ENCODE measurements at regions not wholly inside any gene's neighbourhood (a gene's known extent, or its start where the extent isn't known, plus 50 kb on each side); places are given as distances from the start of the nearest gene placed in this dataset.

- no peak overlapping the region for H3K27ac ChIP-seq
- no peak for TF ChIP-seq CTCF (conservative IDR thresholded peaks at IDR 0.05)
- TF ChIP-seq ZFX (IDR thresholded peaks at IDR 0.05): no peak
Observed at GRCh38 chr9:86836266-86836665, 111.0 kb downstream of the GAS1 start.

- no peak overlapping the region; the same call in 1 of the 2 replicates for H3K27ac ChIP-seq
- TF ChIP-seq CTCF (conservative IDR thresholded peaks at IDR 0.05): no peak
- TF ChIP-seq ZFX (IDR thresholded peaks at IDR 0.05): no peak
Observed at GRCh38 chr9:86830356-86830755, 117.0 kb downstream of the GAS1 start.

- TF ChIP-seq CTCF (conservative IDR thresholded peaks at IDR 0.05) (no peak), ZFX (IDR thresholded peaks at IDR 0.05) (no peak)
Observed at GRCh38 chr9:86829496-86830046, 117.7 kb downstream of the GAS1 start.

GRCh38 chr9:86828631-86829030 is 118.7 kb downstream of the GAS1 start:
- no peak overlapping the region for H3K27ac ChIP-seq
- TF ChIP-seq ZFX (IDR thresholded peaks at IDR 0.05): no peak
- TF ChIP-seq CTCF (conservative IDR thresholded peaks at IDR 0.05): no peak

More at GRCh38 chr9:86829496-86830046, 117.7 kb downstream of the GAS1 start:
- no peak overlapping the region for H3K27ac ChIP-seq

- H3K27ac ChIP-seq: no peak overlapping the region
- TF ChIP-seq ZFX (IDR thresholded peaks at IDR 0.05) (no peak), CTCF (conservative IDR thresholded peaks at IDR 0.05) (no peak)
Observed at GRCh38 chr9:86827893-86828292, 119.4 kb downstream of the GAS1 start.

- H3K27ac ChIP-seq: no peak overlapping the region
- TF ChIP-seq ZFX (IDR thresholded peaks at IDR 0.05) (no peak), CTCF (conservative IDR thresholded peaks at IDR 0.05) (no peak)
Observed at GRCh38 chr9:86825299-86825698, 122.0 kb downstream of the GAS1 start.

GRCh38 chr9:86822006-86822801 is 125.1 kb downstream of the GAS1 start:
- H3K27ac ChIP-seq: no peak overlapping the region
- TF ChIP-seq CTCF (conservative IDR thresholded peaks at IDR 0.05) (no peak), ZFX (IDR thresholded peaks at IDR 0.05) (no peak)
